Heart left ventricle (tissue), 16 donors: ENCODE measurements at regions not wholly inside any gene's neighbourhood (a gene's known extent, or its start where the extent isn't known, plus 50 kb on each side); places are given as distances from the start of the nearest gene placed in this dataset.

Source experiments
- ATAC-seq, 4 donors: fragments of 200-7000 bp; cut with Tn5 transposase; one replicate each; pipeline ENCODE4 v1.9.1; 2020 to 2022; ENCODE audit warnings: moderate library complexity in 4 of 4, mild to moderate bottlenecking in 3 of 4, moderate number of reproducible peaks in 1 of 4
- DNase-seq, 5 donors: peaks; one replicate each; pipeline ENCODE4 v3.0.0-alpha.2; 2020
- H3K27ac ChIP-seq, 12 donors: fragments of 200-600 bp; sonication (generic) in 4 of 12; one replicate each; pipeline versions ENCODE4 v1.5.0 to v1.8.0; 2016 to 2022; ENCODE audit warnings: mild to moderate bottlenecking in 2 of 12
- H3K27me3 ChIP-seq, 9 donors: fragments of 200-600 bp; sonication (generic) in 2 of 9; one replicate each; pipeline versions ENCODE4 v1.5.1 to v1.8.0; 2016 to 2022; ENCODE audit warnings: mild to moderate bottlenecking in 3 of 9
- H3K36me3 ChIP-seq, 9 donors: fragments of 200-600 bp; sonication (generic) in 2 of 9; one replicate each; pipeline versions ENCODE4 v1.5.0 to v1.8.0; 2018 to 2022; ENCODE audit warnings: mild to moderate bottlenecking in 2 of 9
- H3K4me1 ChIP-seq, 12 donors: fragments of 200-600 bp; sonication (generic) in 4 of 12; one replicate each; pipeline versions ENCODE4 v1.5.0 to v1.8.0; 2016 to 2022; ENCODE audit warnings: mild to moderate bottlenecking in 3 of 12
- H3K4me3 ChIP-seq, 12 donors: fragments of 200-600 bp; sonication (generic) in 4 of 12; one replicate each; pipeline versions ENCODE4 v1.5.0 to v1.8.0; 2017 to 2022; ENCODE audit warnings: mild to moderate bottlenecking in 9 of 12, moderate library complexity in 4 of 12
- H3K9me3 ChIP-seq, 12 donors: fragments of 200-600 bp; sonication (generic) in 4 of 12; one replicate each; pipeline versions ENCODE4 v1.5.0 to v1.8.0; 2016 to 2022; ENCODE audit warnings: mild to moderate bottlenecking in 1 of 12
- CTCF ChIP-seq, 12 donors: fragments of 200-600 bp; sonication (generic) in 4 of 12; IDR thresholded peaks; one replicate each; pipeline versions ENCODE4 v1.5.0 to v1.8.0; 2018 to 2022; ENCODE audit warnings: antibody characterized with exemption in 12 of 12, mild to moderate bottlenecking in 5 of 12
- POLR2A ChIP-seq, 2 donors: fragments of 450-650 bp; IDR thresholded peaks; one replicate each; pipeline ENCODE4 v1.6.1; 2017; ENCODE audit warnings: antibody characterized with exemption in 2 of 2, mild to moderate bottlenecking in 2 of 2, moderate library complexity in 2 of 2
- WGBS, 4 donors: extraction: QIAGEN DNeasy Blood & Tissue Kit in 2 of 4; methylation state at CpG; one replicate each; pipeline versions ENCODE4 v1.1.5 to v1.1.7; 2013 to 2018; 5-methylcytosine and 5-hydroxymethylcytosine counted together
- intact Hi-C, 10 donors: fragments of 100-400 bp; cut with DNase I; formaldehyde crosslinking; loops; one replicate each; pipeline versions ENCODE4 v1.11.1 to v1.14.2; 2022
- donor health status: ischemic (EF 13 %, LVEDD 7.1; RV severe dilation, severe dysfunction).
- donor health status: healthy with polysubstance abuse.
- donor health status: DM: no; HTN: yes; CAD: no.
- donor health status: DM: no; HTN: no; CAD: no.
- donor health status: ischemic (EF 25% LVEDD 6.9; RV normal size, moderate dysfunction).
- donor health status: ischemic (EF 25% LVEDD 5.7; RV mildly dilated, moderate dysfunction).
- donor health status: healthy.
- donor health status: DM: yes; HTN: yes; CAD: no.
- donor health status: ischemic (EF 35%, LVEDD 5.7; RV mildly dilated, moderate dysfunction).
- donor health status: nonischemic (EF 11% LVEDD 7.7; RV severe dilation, severe dysfunction).
- donor health status: DM: yes; HTN: yes; CAD: no.
- donor health status: PGD.
- donor health status: ischemic (EF 29% LVEDD 5.4; RV normal size, mild dysfunction).
- donor health status: nonischemic (EF 23%, LVEDD 6.1; RV moderate dilation, normal function).

- no peak for TF ChIP-seq POLR2A (IDR thresholded peaks at IDR 0.05)
- TF ChIP-seq CTCF (IDR thresholded peaks at IDR 0.05), result no peak
- intact Hi-C loops, result no loop called here
- DNase-seq, result no peak
These were observed 604.0 kb upstream of the SLITRK6 start for GRCh38 chr13:86403181-86403580.

GRCh38 chr13:86409466-86410241 lies 610.4 kb upstream of the SLITRK6 start:
- H3K36me3 ChIP-seq, result no peaks in the 10 kb centered on the region
- no peak for TF ChIP-seq CTCF (IDR thresholded peaks at IDR 0.05)
- TF ChIP-seq POLR2A (IDR thresholded peaks at IDR 0.05), result no peak
- WGBS, 4 donors, result 75 to 82% (median 79%) methylated on average over 2 to 8 of the region's 8 CpGs
- H3K9me3 ChIP-seq, result peaks cover 0 to 16% (median 0%) of the 10 kb centered on the region in 12 donors
- H3K4me1 ChIP-seq, result no peaks in the 10 kb centered on the region
- DNase-seq (peak in 1 of 5 donors; percentile 33), ATAC-seq (no peak)
- H3K27me3 ChIP-seq, result no peaks in the 10 kb centered on the region
- intact Hi-C loops, result no loop called here
- no peak overlapping the region for H3K4me3 ChIP-seq
- no peak overlapping the region for H3K27ac ChIP-seq

More at GRCh38 chr13:86403181-86403580, 604.0 kb upstream of the SLITRK6 start:
- Histone ChIP-seq H3K27me3 (no peaks in the 10 kb centered on the region), H3K27ac (peak overlapping the region in 6 of 12 donors; percentile 19 to 66 (median 34)), H3K9me3 (no peaks in the 10 kb centered on the region), H3K4me3 (no peak overlapping the region), H3K4me1 (peaks cover 0 to 3% (median 0%) of the 10 kb centered on the region in 12 donors), H3K36me3 (no peaks in the 10 kb centered on the region)
- peak; percentile 82 to 96 (median 90) for ATAC-seq

- WGBS, 4 donors, result 25 to 35% (median 28%) methylated on average over 3 of the region's 3 CpGs
- H3K27me3 ChIP-seq, result no peaks in the 10 kb centered on the region
- peaks cover 0 to 13% (median 3%) of the 10 kb centered on the region in 12 donors for H3K9me3 ChIP-seq
- intact Hi-C loops, result no loop called here
- H3K4me1 ChIP-seq, result no peaks in the 10 kb centered on the region
- TF ChIP-seq CTCF (IDR thresholded peaks at IDR 0.05) (no peak), POLR2A (IDR thresholded peaks at IDR 0.05) (no peak)
- no peak overlapping the region for H3K4me3 ChIP-seq
- no peak overlapping the region for H3K27ac ChIP-seq
- H3K36me3 ChIP-seq, result no peaks in the 10 kb centered on the region
- DNase-seq, result no peak
- peak in 3 of 4 donors; percentile 68 to 81 (median 80) for ATAC-seq
These were observed 626.1 kb upstream of the SLITRK6 start for GRCh38 chr13:86425170-86425815.

- no peak for ATAC-seq
- H3K4me3 ChIP-seq, result no peak overlapping the region
- peaks cover 0 to 20% (median 3%) of the 10 kb centered on the region in 12 donors for H3K9me3 ChIP-seq
- intact Hi-C loops, result no loop called here
- no peaks in the 10 kb centered on the region for H3K36me3 ChIP-seq
- WGBS, 4 donors, result 85 to 87% (median 85%) methylated on average over 2 of the region's 2 CpGs
- H3K27me3 ChIP-seq, result no peaks in the 10 kb centered on the region
- H3K4me1 ChIP-seq, result no peaks in the 10 kb centered on the region
- H3K27ac ChIP-seq, result no peak overlapping the region
- no peak for DNase-seq
- no peak for TF ChIP-seq CTCF (IDR thresholded peaks at IDR 0.05)
- TF ChIP-seq POLR2A (IDR thresholded peaks at IDR 0.05), result no peak
These were observed 627.2 kb upstream of the SLITRK6 start for GRCh38 chr13:86426437-86426836.
